ENCODE measurements at regions not wholly inside any gene's neighbourhood (a gene's known extent, or its start where the extent isn't known, plus 50 kb on each side); places are given as distances from the start of the nearest gene placed in this dataset.

DNA sequence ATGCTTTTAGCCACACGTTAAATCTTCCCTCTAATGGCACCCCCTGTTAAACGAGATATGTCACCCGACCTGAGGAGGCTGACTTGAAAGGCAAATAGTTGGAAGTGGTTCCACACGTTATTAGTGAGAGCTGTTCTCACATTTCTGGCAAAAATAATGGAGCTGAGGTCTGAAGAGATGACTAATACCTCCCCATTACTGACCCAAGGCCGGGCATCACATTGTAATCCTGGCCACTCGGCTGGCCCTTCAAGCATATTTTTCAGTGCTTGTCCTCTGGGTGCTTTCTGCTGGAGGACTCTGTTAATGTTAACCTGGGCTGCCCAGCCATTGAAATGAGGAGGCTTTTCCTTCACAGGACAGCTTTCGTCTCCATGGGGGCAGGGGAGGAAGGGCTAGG is 260.0 kb upstream of the CADM1 start:
- no peak for TF ChIP-seq ZNF70 (CRISPR knock-in tag; IDR thresholded peaks at IDR 0.05)
- no peak for TF ChIP-seq PPARA (CRISPR knock-in tag; IDR thresholded peaks at IDR 0.05; ENCODE audit: borderline replicate concordance)
- TF ChIP-seq BACH2 (CRISPR knock-in tag; IDR thresholded peaks at IDR 0.05; ENCODE audit: borderline replicate concordance): no peak
- no peak for TF ChIP-seq ZNF8 (CRISPR knock-in tag; IDR thresholded peaks at IDR 0.05)
- TF ChIP-seq ZC3H10 (CRISPR knock-in tag; IDR thresholded peaks at IDR 0.05): no peak
- no peak for TF ChIP-seq TSHZ2 (CRISPR knock-in tag; IDR thresholded peaks at IDR 0.05)
- no peak for TF ChIP-seq CREB5 (CRISPR knock-in tag; IDR thresholded peaks at IDR 0.05; ENCODE audit: low read depth)
- TF ChIP-seq TOX (CRISPR knock-in tag; IDR thresholded peaks at IDR 0.05; ENCODE audit: borderline replicate concordance): no peak
- no peak for TF ChIP-seq CSRNP3 (CRISPR knock-in tag; IDR thresholded peaks at IDR 0.05)
- no peak for TF ChIP-seq TCF4 (CRISPR knock-in tag; IDR thresholded peaks at IDR 0.05; ENCODE audit: borderline replicate concordance)
